Neuronal stem cell (in vitro differentiated cells): ENCODE measurements at regions not wholly inside any gene's neighbourhood (a gene's known extent, or its start where the extent isn't known, plus 50 kb on each side); places are given as distances from the start of the nearest gene placed in this dataset.

Experiments used
- DNase-seq: peaks from one replicate; pipeline ENCODE4 v3.0.0-alpha.2; 2013; ENCODE audit warnings: low spot score
- H2AFZ ChIP-seq: one replicate; pipeline ENCODE4 v1.6.1; 2013; ENCODE audit warnings: mild to moderate bottlenecking, low read length, inconsistent platforms
- H2AK5ac ChIP-seq: 2 replicates; pipeline ENCODE4 v1.6.1; 2013; ENCODE audit warnings: low read depth, mild to moderate bottlenecking, inconsistent platforms, low read length, moderate library complexity, mixed read lengths
- H2BK120ac ChIP-seq: 2 replicates; pipeline ENCODE4 v1.6.1; 2013; ENCODE audit warnings: low read depth, mild to moderate bottlenecking, inconsistent platforms, low read length, moderate library complexity, mixed read lengths
- H2BK12ac ChIP-seq: one replicate; pipeline ENCODE4 v1.6.1; 2013; ENCODE audit warnings: low read length, inconsistent platforms
- H2BK15ac ChIP-seq: 2 replicates; pipeline ENCODE4 v1.6.1; 2013; ENCODE audit warnings: mild to moderate bottlenecking, low read length, inconsistent platforms, mixed read lengths
- H2BK5ac ChIP-seq: one replicate; pipeline ENCODE4 v1.6.1; 2013; ENCODE audit warnings: inconsistent platforms, mild to moderate bottlenecking, low read length, moderate library complexity
- H3K14ac ChIP-seq: one replicate; pipeline ENCODE4 v1.6.1; 2013; ENCODE audit warnings: low read length, inconsistent platforms
- H3K18ac ChIP-seq: 2 replicates; pipeline ENCODE4 v1.6.1; 2013; ENCODE audit warnings: low read length, inconsistent platforms
- H3K23ac ChIP-seq: 2 replicates; pipeline ENCODE4 v1.6.1; 2013; ENCODE audit warnings: low read depth, mild to moderate bottlenecking, mixed read lengths, low read length, inconsistent platforms; ENCODE audit not compliant: poor library complexity
- H3K27ac ChIP-seq: replicated peaks from 3 replicates; pipeline ENCODE4 v1.5.1; 2013; ENCODE audit warnings: low read length, inconsistent platforms
- H3K27me3 ChIP-seq, 3 experiments: 2 replicates each; pipeline ENCODE4 v1.6.1; 2013; ENCODE audit warnings: low read length in 3 of 3, mild to moderate bottlenecking in 2 of 3, inconsistent platforms in 1 of 3, low read depth in 1 of 3, mixed read lengths in 1 of 3, moderate library complexity in 1 of 3; ENCODE audit not compliant: control insufficient read depth in 3 of 3, insufficient read depth in 3 of 3
- H3K36me3 ChIP-seq, 2 donors: replicated peaks in 1 of 2; 2 replicates each; pipeline ENCODE4 v1.6.1; 2013; ENCODE audit warnings: low read length in 2 of 2; ENCODE audit not compliant: control insufficient read depth in 2 of 2, insufficient read depth in 2 of 2
- H3K4ac ChIP-seq: 2 replicates; pipeline ENCODE4 v1.6.1; 2013; ENCODE audit warnings: inconsistent platforms, mild to moderate bottlenecking, low read length, moderate library complexity
- H3K4me1 ChIP-seq, 2 donors: 1 replicate in 1 of 2; 2 replicates in 1 of 2; pipeline ENCODE4 v1.6.1; 2013; ENCODE audit warnings: low read length in 2 of 2, low read depth in 1 of 2; ENCODE audit not compliant: control insufficient read depth in 2 of 2, insufficient read depth in 1 of 2
- H3K4me2 ChIP-seq: one replicate; pipeline ENCODE4 v1.6.1; 2013; ENCODE audit warnings: mild to moderate bottlenecking, low read length, inconsistent platforms; ENCODE audit not compliant: insufficient read depth, poor library complexity, severe bottlenecking
- H3K4me3 ChIP-seq, 2 donors: 2 replicates each; pipeline ENCODE4 v1.5.1; 2013; ENCODE audit warnings: low read length in 2 of 2, mild to moderate bottlenecking in 2 of 2, inconsistent platforms in 1 of 2, moderate library complexity in 1 of 2
- H3K79me1 ChIP-seq: one replicate; pipeline ENCODE4 v1.6.1; 2013; ENCODE audit warnings: low read depth, mild to moderate bottlenecking, inconsistent platforms, low read length, moderate library complexity
- H3K9ac ChIP-seq: one replicate; pipeline ENCODE4 v1.6.1; 2013; ENCODE audit warnings: mild to moderate bottlenecking, low read depth, low read length, inconsistent platforms; ENCODE audit not compliant: poor library complexity
- H3K9me3 ChIP-seq, 2 donors: replicated peaks in 1 of 2; 2 replicates each; pipeline versions ENCODE3 to v1.6.1; 2013; ENCODE audit warnings: low read length in 2 of 2, mild to moderate bottlenecking in 2 of 2, inconsistent platforms in 1 of 2, low read depth in 1 of 2, mixed read lengths in 1 of 2, moderate library complexity in 1 of 2; ENCODE audit not compliant: control insufficient read depth in 2 of 2, insufficient read depth in 1 of 2
- H4K8ac ChIP-seq: one replicate; pipeline ENCODE4 v1.6.1; 2013; ENCODE audit warnings: low read depth, mild to moderate bottlenecking, inconsistent platforms, low read length, moderate library complexity
- H4K91ac ChIP-seq: one replicate; pipeline ENCODE4 v1.6.1; 2013; ENCODE audit warnings: low read length, low read depth, mild to moderate bottlenecking, inconsistent platforms; ENCODE audit not compliant: poor library complexity
- WGBS, 2 donors: extraction: QIAGEN DNeasy Blood & Tissue Kit; methylation state at CpG; one replicate each; pipeline ENCODE4 v1.1.7; 2013; ENCODE audit warnings: missing lambda C conversion rate in 2 of 2, mixed read lengths in 1 of 2; ENCODE audit not compliant: insufficient read length in 2 of 2, insufficient replicate concordance in 1 of 2; ENCODE audit errors: extremely low coverage in 2 of 2; 5-methylcytosine and 5-hydroxymethylcytosine counted together

DNA sequence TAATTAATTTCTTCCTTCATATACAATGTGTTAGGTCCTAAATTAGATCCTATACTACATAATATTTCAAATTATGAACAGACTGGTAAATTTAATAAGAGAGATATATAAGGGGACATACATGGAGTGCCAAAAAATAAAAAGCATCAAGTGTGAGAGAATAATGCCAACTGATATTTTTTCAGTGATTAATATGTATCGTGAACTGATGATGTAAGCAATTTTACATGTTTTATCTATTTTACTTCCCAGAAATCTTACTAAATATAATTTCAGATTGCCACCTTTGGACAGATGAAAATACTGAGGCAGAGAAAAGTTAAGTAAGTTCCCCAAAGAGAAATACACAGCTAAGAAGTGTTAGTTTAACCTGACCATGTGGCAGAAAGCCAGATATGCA is 870.8 kb downstream of the SLITRK5 start:
- no peaks in the 10 kb centered on the region for H3K79me1 ChIP-seq
- H3K4me1 ChIP-seq: no peaks in the 10 kb centered on the region
- no peak overlapping the region for H4K8ac ChIP-seq
- no peak overlapping the region for H3K4me2 ChIP-seq
- H2AFZ ChIP-seq: no peak overlapping the region
- no peak overlapping the region for H3K4me3 ChIP-seq
- DNase-seq: no peak
- no peak overlapping the region for H2BK12ac ChIP-seq
- H3K18ac ChIP-seq: no peak overlapping the region
- no peak overlapping the region for H4K91ac ChIP-seq
- H3K36me3 ChIP-seq: no peaks in the 10 kb centered on the region
- H2AK5ac ChIP-seq: no peak overlapping the region
- H3K9me3 ChIP-seq: no peaks in the 10 kb centered on the region
- no peak overlapping the region for H3K9ac ChIP-seq
- no peak overlapping the region for H3K23ac ChIP-seq
- H3K14ac ChIP-seq: no peak overlapping the region
- no peaks in the 10 kb centered on the region for H3K27me3 ChIP-seq
- no peak overlapping the region for H2BK120ac ChIP-seq
- no peak overlapping the region for H2BK5ac ChIP-seq
- WGBS, 2 donors: no CpG with 5 or more reads among the region's 1 CpG
- H2BK15ac ChIP-seq: no peak overlapping the region
- H3K4ac ChIP-seq: no peak overlapping the region
- H3K27ac ChIP-seq: no peak overlapping the region

GRCh38 chr13:88544836-88545235 is 873.7 kb downstream of the SLITRK5 start:
- no peak overlapping the region for H3K4me2 ChIP-seq
- H2BK15ac ChIP-seq: no peak overlapping the region
- no peak overlapping the region for H3K18ac ChIP-seq
- no peaks in the 10 kb centered on the region for H3K9me3 ChIP-seq
- no CpG with 5 or more reads among the region's 1 CpG for WGBS, 2 donors
- H4K8ac ChIP-seq: no peak overlapping the region
- DNase-seq: no peak
- H2BK12ac ChIP-seq: no peak overlapping the region
- H3K4me1 ChIP-seq: no peaks in the 10 kb centered on the region
- H3K23ac ChIP-seq: no peak overlapping the region
- no peak overlapping the region for H4K91ac ChIP-seq
- H3K79me1 ChIP-seq: no peaks in the 10 kb centered on the region
- no peaks in the 10 kb centered on the region for H3K27me3 ChIP-seq
- H3K4me3 ChIP-seq: no peak overlapping the region
- no peak overlapping the region for H2BK5ac ChIP-seq
- no peak overlapping the region for H3K14ac ChIP-seq
- no peak overlapping the region for H2AFZ ChIP-seq
- H2AK5ac ChIP-seq: no peak overlapping the region
- no peaks in the 10 kb centered on the region for H3K36me3 ChIP-seq
- no peak overlapping the region for H2BK120ac ChIP-seq
- H3K4ac ChIP-seq: no peak overlapping the region
- H3K27ac ChIP-seq: no peak overlapping the region
- H3K9ac ChIP-seq: no peak overlapping the region

GRCh38 chr13:88552966-88553365 is 881.8 kb downstream of the SLITRK5 start:
- Histone ChIP-seq H2BK5ac (no peak overlapping the region), H3K4me2 (no peak overlapping the region), H3K23ac (no peak overlapping the region), H3K4me3 (no peak overlapping the region), H3K36me3 (no peaks in the 10 kb centered on the region), H2AFZ (no peak overlapping the region), H3K27me3 (no peaks in the 10 kb centered on the region), H3K14ac (no peak overlapping the region), H3K27ac (no peak overlapping the region), H3K18ac (no peak overlapping the region), H3K4ac (no peak overlapping the region), H3K9me3 (peaks cover 0 to 3% of the 10 kb centered on the region in 2 donors), H3K79me1 (no peaks in the 10 kb centered on the region), H4K8ac (no peak overlapping the region), H3K4me1 (no peaks in the 10 kb centered on the region), H2BK120ac (no peak overlapping the region), H2BK15ac (no peak overlapping the region), H2AK5ac (no peak overlapping the region), H3K9ac (no peak overlapping the region), H4K91ac (no peak overlapping the region), H2BK12ac (no peak overlapping the region)
- DNase-seq: no peak
- no CpG with 5 or more reads among the region's 2 CpGs for WGBS, 2 donors

- Histone ChIP-seq H3K4me1 (no peaks in the 10 kb centered on the region), H3K27me3 (no peaks in the 10 kb centered on the region), H2AFZ (no peak overlapping the region), H3K9me3 (no peaks in the 10 kb centered on the region), H3K4me2 (no peak overlapping the region), H2BK15ac (no peak overlapping the region), H2BK120ac (no peak overlapping the region), H3K18ac (no peak overlapping the region), H4K8ac (no peak overlapping the region), H4K91ac (no peak overlapping the region), H3K4ac (no peak overlapping the region), H3K27ac (no peak overlapping the region), H3K14ac (no peak overlapping the region), H2AK5ac (no peak overlapping the region), H2BK12ac (no peak overlapping the region), H3K23ac (no peak overlapping the region), H2BK5ac (no peak overlapping the region), H3K36me3 (no peaks in the 10 kb centered on the region), H3K79me1 (no peaks in the 10 kb centered on the region), H3K9ac (no peak overlapping the region), H3K4me3 (no peak overlapping the region)
- DNase-seq: no peak
Observed at GRCh38 chr13:88565566-88565965, 894.4 kb downstream of the SLITRK5 start.
